ENCODE measurements at regions not wholly inside any gene's neighbourhood (a gene's known extent, or its start where the extent isn't known, plus 50 kb on each side); places are given as distances from the start of the nearest gene placed in this dataset.

DNA sequence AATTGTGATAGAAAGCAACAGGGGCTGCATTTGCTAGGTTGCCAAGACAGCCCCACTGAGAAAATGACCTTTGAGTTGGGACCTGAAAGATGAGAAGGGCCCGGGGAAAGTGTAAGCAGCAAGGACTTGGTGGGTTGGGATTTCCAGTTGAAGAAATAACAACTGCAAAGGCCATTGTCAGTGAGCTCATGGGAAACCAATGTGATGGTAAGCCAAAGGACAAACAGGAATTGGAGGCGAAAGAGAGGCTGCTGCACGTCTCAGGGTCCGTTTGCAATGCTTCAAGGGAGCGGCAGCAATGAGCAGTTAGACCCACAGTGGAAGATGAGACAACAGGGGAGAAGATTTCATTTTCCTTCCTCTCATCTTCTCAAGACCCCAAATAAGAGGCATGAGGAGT, 51.5 kb upstream of the RGPD4 start:
- H3K36me3 ChIP-seq (replicated peaks): no peaks in the 10 kb centered on the region
- in situ Hi-C loops (cut with HindIII; ENCODE audit: low pct_ligation_motif_present, low sequenced_read_pairs): no loop called here
- DNase-seq: no peak
- H3K27me3 ChIP-seq (replicated peaks): no peaks in the 10 kb centered on the region
- no peak overlapping the region for H3K27ac ChIP-seq
- no peak overlapping the region for H3K4me3 ChIP-seq (ENCODE audit: low read depth, low read length)
- TF ChIP-seq CTCF (IDR thresholded peaks at IDR 0.05; ENCODE audit: low read depth, low read length, missing control alignments): no peak

DNA sequence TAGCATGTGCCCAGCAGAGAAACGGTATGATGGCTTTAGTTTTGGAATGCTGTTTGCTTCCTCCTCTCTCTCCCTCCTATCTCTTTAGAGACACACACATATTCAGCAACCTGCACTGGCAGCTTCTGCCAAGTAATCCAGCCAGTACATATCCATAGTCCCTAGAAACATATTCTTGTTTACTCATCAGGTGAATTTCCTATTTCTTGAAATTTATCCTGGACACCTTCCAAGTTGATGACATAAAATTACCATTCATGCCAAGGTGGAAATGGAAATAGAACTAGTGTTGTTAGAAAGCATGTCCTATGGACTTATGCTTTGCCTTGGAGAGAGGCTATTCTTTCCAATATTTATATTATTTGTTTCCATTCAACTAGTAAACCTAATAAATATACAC, 50.9 kb upstream of the RGPD4 start:
- no peaks in the 10 kb centered on the region for H3K36me3 ChIP-seq (replicated peaks)
- no peaks in the 10 kb centered on the region for H3K27me3 ChIP-seq (replicated peaks)
- H3K27ac ChIP-seq: no peak overlapping the region
- no peak for TF ChIP-seq CTCF (IDR thresholded peaks at IDR 0.05; ENCODE audit: low read depth, low read length, missing control alignments)
- H3K4me3 ChIP-seq (ENCODE audit: low read depth, low read length): no peak overlapping the region
- in situ Hi-C loops (cut with HindIII; ENCODE audit: low pct_ligation_motif_present, low sequenced_read_pairs): no loop called here
- DNase-seq: no peak

DNA sequence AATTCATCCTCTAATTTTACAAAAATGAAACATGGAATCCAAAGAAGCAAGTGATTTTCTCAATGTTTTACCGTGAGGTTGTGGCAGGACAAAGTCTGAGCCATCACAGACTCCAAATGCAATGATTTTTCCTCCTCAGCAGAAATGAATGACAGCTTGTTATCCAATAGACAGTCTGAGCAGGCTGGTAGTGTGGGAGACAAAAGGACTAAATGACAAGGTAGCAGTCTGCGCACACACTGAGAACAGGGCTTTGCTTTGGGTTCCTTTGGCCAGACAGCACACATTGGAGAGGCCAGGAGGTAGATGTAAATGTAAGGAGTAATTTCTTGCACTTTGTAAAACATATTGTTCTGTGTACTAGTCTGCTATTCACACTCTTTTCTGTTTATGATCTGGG, 50.3 kb upstream of the RGPD4 start:
- no peak for TF ChIP-seq CTCF (IDR thresholded peaks at IDR 0.05; ENCODE audit: low read depth, low read length, missing control alignments)
- H3K4me3 ChIP-seq (ENCODE audit: low read depth, low read length): no peak overlapping the region
- in situ Hi-C loops (cut with HindIII; ENCODE audit: low pct_ligation_motif_present, low sequenced_read_pairs): no loop called here
- H3K27me3 ChIP-seq (replicated peaks): no peaks in the 10 kb centered on the region
- DNase-seq: no peak
- H3K27ac ChIP-seq: no peak overlapping the region
- H3K36me3 ChIP-seq (replicated peaks): no peaks in the 10 kb centered on the region

All from brain microvascular endothelial cell (primary cell).